IPS-NIHi7 (cell line): ENCODE measurements at regions not wholly inside any gene's neighbourhood (a gene's known extent, or its start where the extent isn't known, plus 50 kb on each side); places are given as distances from the start of the nearest gene placed in this dataset.

ENCODE experiments used
- DNase-seq: peaks from one replicate; pipeline ENCODE4 v3.0.0; 2012; ENCODE audit warnings: mixed read lengths; ENCODE audit errors: extremely low spot score

DNA sequence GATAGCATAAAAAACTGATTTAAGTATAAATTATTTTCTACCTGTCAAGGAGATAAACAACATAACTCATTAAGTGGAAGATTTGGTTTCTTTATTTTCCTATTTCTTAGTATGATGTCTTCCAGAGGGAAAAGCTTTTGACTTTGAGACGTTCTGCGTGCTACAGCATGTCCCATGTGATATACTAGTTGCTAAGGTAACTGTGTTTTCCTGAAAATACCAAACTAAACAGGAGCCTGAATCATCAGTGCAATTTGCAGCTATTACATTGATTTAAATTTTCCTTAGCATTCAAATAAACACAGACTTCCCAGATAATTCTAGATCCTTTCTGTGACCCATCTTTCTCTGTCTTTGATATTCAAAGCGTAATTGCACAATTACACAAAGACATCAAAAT, 117.7 kb upstream of the P2RY1 start:
- no peak for DNase-seq

DNA sequence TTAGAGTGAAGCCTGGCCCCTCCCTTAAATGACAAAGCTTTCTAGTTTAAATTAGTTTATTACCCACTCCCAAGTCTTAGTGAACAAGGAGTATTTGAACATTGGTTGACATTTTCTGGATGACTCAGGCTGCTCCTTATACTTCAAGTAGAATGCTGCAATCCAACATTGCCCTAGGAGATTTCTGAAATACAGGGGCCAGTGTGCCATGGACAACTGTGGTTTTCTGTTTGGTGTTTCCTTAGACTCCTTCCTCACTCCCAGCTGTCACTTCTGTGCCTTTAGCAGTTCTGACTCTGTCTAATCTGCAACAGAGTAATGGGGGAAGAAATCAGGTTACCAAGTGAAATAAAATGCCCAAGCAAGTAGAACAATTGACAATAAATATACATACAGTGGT, 116.1 kb upstream of the P2RY1 start:
- DNase-seq: no peak

DNA sequence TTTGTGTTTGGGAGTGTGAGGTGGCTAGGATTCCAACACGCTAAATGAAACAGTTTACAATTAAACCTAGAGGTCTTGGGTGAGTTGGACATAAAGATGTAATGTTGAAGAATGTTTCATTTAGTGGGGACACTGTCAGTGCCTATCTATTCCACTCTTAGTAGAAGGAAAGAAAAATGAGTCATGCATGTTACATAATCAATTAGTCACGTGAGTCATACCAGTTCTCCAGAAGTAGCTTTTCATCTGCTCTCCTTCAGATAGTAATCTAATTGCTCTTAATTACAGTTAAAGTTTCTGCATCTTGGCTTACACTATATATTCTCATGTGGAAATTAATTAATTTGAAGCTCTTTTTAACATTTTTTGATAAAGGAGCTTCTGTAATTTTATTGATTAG, 115.7 kb upstream of the P2RY1 start:
- no peak for DNase-seq

DNA sequence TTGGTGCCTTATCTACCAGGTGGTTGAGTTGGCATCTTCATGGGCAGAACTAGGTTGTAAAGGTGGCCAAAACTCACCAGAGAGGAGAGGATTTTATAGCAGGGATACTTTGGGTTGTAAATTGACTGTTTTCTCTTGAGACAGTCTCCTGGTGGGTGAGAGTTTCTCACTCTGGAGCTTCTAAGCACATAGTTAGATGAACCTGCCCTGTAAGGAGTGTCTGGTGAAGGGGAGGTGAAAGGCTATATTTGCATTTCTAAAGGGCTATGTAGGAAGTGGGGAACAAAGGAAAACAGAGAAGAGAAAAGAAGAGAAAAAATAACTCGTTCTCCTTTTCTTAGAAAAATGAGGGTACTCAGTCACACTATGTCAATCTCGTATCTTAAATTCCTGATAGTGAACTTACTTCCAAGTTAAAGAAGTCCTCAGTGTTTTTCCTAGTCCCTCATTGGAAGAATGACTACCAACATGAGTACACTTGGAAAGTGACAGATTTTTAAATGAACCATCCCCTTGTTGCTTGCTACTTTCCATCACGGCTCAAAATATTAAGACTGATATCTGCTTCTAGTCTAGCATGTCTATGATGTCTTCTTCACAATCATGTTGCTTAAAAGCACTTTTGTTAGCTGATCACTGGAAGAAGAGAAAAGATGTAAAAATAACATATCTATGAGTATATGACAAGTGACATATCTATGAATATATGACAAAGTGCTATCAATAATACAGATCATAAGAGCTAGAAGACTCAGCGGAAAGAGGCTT, 113.8 kb upstream of the P2RY1 start:
- DNase-seq: no peak

DNA sequence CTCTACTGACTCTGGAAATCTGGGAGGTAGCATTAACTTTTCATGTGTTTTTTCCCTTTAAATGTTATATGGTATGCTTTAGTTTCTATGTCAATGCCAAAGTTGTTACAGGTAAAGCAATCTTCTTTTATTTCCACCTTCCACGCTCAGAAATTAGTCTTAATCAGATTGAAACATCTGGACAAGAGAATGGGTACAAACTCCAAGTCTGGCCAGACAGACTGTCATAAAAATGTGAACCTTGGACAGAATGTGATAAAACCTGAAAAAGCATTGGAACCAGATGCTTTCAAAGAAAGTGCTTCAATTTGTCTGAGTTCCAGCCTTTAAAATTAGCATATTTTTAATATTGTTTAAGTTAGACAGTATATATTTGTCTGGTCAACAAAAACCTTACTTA, 110.7 kb upstream of the P2RY1 start:
- DNase-seq: no peak

DNA sequence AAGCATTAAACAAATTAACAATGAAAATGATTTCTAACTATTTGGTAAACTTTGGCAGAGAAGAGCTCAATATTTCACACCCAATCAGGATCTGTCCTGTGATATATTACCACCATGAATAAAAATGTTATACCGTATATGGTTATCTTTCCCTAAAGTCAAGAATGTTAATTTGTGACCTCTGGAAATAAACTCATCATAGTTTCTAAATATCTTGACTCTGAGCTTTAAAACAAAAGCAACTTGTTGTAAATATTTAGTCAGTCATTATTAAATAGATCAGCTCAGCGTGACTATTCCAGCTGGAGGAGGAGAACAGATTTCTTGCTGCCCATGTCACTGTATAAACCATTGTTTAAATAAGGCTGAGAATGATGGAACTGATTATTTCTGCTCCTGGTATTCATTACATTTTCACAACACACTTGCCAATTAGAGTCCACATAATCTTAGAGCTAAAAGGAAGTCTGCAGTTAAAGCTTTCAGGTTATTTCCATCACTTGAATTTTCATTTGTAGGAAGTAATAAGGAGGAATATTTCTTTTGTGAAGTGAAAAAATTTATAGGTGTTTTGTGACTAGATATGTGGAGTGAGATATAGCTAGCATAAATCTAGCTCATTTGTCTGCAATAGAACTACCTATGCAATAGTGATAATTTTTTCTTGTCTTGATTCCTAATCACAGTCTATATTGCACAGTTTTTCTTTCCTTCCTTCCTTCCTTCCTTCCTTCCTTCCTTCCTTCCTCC, 106.5 kb upstream of the P2RY1 start:
- DNase-seq: no peak

DNA sequence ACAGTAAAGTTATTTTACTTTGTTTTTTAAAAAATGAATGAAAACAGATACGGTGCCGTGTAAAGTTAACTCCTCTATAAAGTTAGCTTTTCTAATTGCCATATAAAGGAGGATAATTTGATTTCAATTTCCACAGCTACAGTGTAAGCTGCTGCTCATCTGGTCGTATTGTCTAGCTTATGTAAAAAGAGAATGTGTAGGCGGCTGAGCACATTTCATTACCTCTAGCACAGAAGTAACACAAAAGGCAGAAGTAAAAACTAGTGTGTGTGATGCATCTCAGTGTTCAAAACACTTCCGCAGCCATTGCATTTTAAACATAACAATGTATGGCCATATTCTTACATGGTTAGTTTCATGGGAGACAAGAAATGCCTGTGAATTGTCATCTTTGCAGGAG, 105.0 kb upstream of the P2RY1 start:
- DNase-seq: no peak

DNA sequence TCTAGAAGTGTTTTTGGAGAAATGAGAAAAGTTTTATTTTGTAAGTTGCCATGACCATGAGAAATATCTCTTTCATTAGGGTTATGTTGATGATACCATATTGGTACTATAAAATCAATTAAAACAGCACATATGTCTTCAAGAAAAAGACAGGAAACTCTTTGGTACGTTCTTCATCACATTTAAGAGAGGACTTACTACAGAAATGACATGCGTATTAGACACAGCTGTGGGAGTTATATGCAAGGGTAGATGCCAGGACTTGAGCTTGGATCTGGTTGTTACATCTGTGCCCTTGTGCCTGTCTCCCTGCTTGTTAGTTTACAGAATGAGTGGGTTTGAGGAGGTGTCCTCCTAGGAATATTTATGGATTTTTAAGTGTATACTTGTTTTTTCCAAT, 103.4 kb upstream of the P2RY1 start:
- DNase-seq: no peak

DNA sequence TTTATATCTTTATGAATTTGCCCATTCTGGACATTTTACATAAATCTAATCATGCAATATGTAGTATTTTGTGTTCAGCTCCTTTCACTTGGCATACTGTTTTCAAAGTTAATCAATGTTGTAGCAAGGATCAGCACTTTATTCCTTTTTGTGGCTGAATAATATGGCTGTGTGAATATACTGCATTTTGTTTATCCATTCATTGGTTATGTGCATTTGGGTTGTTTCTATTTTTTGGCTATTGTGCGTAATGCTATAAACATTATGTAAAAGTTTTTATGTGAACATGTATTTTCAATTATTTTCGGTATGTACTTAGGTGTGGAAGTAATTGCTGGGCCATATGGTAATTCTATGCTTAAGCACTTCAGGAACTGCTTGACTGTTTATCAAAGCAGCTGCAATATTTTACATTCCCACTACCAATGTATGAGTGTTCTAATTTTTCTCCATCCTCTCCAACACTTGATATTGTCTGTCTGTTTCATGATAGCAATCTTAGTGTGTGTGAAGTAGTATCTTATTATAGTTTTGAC, 101.3 kb upstream of the P2RY1 start:
- DNase-seq: no peak

DNA sequence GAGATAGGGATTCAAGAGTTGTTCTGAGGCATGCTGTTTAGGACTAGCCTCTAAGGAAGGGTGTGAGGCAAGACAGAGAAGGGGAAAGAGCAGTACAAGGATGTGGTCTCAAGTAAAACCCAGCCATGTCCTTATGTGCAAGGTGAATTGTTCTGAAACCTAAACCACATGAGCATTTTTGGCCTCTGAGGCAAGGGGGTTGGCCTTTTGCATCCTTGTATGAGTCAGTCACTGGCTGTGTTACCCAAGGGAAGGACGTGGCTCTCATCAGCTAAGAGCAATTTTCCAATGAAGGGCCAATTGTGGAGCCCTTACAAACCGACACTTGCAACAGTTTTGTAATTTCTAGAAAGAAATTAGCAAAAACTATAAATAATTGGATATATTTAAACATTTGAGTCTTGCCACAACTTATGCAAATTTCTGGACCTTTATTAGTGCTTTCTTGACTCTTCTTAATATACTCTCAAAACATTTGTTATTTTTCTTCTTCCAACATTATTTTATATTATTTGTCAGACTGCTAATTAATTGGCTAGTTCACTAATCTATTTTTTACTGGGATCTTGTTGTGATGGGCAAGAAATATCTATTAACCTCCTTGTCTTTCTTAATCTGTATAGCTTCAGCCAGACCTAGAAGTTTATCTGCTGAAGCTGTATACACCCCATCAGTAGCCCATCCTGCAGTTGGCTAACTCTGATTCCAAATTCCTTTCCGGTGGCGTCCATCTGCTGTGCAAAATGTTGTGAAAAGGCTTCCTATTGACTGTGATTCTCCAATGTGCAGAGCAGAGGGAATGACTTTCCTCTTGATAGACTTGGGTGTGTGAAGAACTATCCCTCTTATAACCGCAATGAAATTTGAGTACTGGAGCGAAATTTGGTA, 97.7 kb upstream of the P2RY1 start:
- peak; percentile 12 for DNase-seq

DNA sequence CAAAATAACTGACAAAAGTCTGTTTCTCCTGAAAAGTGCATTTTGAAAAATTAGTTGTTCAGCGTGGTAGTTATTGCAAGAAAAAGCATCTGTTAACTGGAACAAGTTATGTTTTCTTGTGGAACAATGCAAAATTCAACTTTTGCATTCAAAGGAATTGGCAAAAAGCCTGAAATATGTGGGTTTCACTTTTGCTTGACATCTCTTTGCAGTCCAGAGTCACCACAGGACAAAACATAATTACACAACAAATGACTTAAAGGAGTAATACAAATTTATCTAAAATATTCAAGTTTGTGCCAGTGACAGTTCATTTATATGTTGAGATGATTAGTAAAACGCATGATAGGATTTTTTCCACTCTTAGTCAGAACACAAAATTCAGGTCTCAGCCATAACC, 96.3 kb upstream of the P2RY1 start:
- DNase-seq: no peak

DNA sequence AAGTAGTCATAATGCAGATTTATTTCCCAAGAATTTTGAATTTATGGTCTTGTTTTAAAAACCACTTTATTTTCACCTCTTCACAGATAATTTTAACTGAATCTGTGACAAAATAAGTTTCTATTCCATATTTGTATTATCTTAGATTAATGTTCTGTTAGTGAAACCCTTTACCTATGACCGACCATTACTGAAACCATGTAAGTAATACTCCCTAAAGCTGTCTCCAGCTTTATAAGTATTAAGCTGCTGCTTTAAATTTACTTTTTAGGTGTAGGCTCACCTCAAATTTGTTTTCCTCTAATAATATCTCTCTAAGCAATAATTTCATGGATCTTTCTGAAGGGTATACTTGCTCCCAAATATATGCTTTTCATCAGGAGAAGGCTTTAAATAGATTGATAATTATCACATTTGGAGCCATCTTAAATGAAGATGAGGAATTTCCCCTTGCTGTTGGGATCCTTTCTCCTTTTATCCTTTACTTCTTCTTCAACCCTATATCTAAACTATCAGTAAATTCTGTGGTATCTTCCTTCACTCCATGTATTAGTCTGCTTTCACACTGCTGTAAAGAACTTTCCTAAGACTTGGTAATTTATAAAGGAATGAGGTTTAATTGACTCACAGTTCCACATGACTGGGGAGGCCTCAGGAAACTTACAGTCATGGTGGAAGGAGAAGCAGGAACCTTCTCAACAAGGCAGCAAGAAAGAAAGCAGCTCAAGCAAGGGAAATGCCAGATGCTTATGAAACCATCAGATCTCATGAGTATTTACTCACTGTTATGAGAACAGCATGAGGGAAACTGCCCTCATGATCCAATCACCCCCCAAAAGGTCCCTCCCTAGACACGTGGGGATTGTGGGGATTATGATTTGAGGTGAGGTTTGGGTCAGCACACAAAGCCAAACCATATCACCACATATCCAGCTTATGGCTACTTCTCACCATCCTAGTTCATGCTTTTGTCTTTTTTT, 92.3 kb upstream of the P2RY1 start:
- no peak for DNase-seq

DNA sequence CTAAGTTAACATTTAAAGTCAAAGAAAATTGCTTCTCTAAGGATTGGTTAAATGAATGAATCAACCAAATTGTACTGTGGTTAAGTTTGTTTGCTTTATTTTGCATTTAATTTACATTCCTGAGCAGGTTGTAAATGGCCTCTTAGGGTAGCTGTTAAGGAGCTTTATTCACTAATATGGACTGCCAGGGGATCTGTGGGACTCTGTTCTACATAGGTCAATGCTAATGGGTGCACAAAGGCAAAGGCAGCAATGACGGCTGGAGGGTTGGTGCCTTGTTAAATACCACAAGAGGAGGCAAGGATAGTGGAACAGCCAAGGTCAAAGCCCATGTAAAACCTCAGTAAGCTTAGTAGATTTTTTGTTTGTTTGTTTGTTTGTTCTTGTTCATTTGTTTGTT, 89.3 kb upstream of the P2RY1 start:
- DNase-seq: peak; percentile 52

DNA sequence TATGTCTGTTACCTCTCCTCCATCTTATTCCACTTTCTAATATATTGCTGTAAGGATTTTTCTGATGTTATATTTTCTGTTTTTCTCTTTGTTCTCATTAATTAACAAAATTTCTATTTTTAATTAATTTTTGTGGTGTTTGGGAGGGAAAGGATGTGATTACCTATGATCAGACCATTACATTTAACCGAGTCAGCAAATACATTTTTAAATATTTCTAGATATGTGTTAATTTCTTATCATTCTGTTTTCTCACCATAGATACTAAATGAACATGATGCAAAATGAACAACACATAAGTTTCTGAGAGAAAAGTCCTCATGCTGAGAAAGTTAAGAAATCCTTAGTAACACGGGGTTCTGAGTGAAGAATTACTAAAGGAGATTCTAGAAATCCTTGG, 80.6 kb upstream of the P2RY1 start:
- DNase-seq: no peak

DNA sequence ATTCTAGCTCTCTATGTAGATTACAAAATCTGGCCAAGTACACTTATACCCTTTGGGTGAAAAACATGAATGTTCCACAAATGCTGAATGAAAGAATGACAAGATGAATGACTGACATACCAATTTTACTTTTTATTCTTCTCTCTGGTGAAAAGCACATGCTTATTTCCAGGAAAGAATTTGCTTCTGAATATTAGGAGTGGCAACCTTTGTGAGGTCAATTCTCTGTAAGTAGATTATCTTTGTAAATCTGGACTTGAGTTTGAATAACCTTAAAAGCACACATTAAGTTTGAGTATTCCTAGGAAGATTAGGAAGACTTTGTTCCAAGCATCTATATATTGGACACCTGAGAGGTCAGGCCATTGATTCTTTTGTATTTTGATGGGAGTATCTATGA, 78.1 kb upstream of the P2RY1 start:
- DNase-seq: no peak

DNA sequence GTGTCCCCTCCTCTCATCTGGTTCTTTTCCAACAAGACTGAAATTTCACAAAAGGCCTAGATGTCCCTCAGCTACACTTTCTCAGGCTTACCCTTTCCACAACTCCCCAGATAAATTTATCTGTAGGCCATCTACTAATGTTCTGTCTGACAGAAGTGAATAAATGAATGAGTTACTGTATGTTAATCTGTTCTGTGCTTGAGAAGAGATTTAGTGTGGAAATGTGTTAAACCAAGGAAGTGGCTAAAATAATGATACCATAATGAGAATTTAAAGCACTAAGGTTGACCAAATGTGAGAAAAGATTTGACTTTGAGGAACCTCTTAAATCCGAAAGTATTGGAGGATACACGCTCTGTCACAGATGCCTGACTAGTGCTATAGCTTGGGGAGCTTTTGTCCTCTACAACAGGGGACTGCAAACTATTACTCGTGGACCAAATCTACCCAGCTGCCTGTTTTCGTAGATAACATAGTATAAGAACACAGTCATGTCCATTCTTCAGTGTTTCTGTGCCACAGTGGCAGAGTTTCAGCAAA, 74.8 kb upstream of the P2RY1 start:
- DNase-seq: no peak

DNA sequence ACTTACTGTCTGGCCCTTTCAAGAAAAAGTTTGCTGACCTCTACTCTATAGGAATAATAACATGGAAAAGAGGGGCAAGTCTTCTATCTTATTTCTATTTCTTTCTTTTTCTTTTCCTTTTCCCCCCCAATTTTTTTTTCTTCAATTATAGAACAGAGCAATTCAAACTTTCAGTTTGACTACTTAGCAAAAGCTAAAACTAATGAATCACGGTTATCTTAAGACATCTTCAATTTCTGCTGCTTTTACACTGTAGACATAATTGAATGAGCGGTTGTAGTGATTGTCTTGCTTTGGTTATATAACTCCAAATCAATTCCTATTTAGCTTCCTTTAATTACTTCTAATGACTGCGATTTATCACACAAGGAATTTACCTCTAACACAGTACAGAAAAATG, 74.3 kb upstream of the P2RY1 start:
- DNase-seq: no peak

DNA sequence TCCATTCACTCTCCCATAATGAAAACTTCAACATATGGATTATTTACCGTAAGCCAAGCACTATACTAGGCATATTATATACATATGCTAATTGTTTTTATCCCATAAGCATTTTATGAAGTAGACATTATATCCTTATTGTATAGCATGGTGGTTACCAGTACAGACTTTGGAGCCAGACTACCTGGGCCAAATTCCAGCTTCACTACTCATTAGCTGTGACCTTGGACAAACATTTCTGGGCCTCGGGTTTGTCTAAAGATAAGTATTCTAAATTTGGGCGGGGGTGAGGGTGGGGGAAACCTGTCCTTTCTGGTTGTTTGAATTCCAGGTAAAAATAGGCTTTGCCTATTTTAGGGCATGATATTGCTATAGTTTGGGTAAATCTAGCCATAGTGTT, 66.5 kb upstream of the P2RY1 start:
- no peak for DNase-seq

DNA sequence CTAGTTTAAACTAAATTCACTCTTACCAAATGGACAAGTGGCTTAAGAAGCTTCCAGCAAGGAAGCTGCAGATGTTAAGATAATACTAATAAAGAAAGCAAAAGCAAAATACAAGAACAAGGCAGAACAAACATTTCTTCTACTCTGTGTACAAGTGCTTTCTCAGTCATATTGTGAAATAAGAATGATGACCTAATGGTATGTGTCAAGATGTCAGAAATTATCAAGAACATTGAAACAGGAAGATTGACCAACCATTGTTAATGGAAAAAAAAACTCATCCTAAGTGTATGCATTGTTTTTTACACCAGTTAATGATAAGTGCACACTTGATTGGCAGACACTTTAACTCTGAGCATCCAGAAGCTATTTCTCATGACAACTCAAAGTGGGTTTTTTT, 65.4 kb upstream of the P2RY1 start:
- no peak for DNase-seq

DNA sequence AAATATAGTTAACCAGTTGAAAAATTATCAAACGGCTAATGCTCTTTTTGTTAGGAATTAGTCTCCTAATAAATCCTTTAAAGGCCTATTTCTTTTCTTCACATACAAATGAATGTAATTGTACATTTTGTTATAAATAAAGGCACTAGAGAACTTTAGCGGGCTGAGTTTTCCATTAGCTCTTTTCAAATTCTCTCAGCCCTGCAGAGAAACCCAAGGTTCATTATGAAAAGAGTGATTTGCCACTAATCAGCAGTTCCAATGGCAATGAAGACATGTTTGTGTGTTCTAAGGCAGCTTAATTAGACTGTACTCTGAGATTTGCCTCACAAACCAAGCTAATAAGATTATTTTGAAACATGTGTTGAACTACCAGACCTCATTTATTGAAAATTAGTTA, 64.6 kb upstream of the P2RY1 start:
- no peak for DNase-seq

DNA sequence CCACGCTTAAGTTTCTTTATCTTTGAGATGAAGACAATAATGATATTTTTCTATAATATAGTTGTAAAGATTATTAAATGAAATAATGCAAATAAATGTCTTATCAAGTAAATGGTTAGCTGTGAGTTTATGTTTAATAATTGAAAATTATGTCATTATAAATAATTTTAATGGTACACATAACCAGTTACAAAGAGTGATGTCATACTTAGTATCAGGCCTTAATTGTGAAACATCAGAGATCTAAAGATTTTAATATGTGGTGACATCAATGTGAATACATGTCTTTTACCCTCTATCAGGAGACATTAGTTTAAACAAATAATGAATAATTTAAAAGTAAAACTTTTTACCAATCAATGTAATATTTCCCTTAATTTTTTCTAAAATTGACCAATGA, 63.8 kb upstream of the P2RY1 start:
- DNase-seq: no peak
